CD14-positive monocyte (primary cell): ENCODE measurements at regions not wholly inside any gene's neighbourhood (a gene's known extent, or its start where the extent isn't known, plus 50 kb on each side); places are given as distances from the start of the nearest gene placed in this dataset.
A peak's percentile ranks its signal among the peaks of the same experiment; 100 is the strongest.
"Not testable (repeated sequence)": the region's sequence is repeated elsewhere in the genome, so short reads cannot be mapped to it uniquely, and the experiment has no call there.

ENCODE experiments used
- DNase-seq, 3 donors: peaks; one replicate each; pipeline ENCODE4 v3.0.0-alpha.2; 2011 to 2022
- H2AFZ ChIP-seq: 2 replicates; pipeline ENCODE4 v1.6.0; 2012; ENCODE audit warnings: mild to moderate bottlenecking, low read depth, low read length, inconsistent platforms; ENCODE audit not compliant: insufficient read depth, poor library complexity, severe bottlenecking
- H3K27ac ChIP-seq, 2 donors: 1 replicate in 1 of 2; 2 replicates in 1 of 2; pipeline ENCODE4 v1.5.1; 2012 to 2013; ENCODE audit warnings: low read length in 2 of 2, control low read depth in 1 of 2, inconsistent platforms in 1 of 2, low read depth in 1 of 2, mild to moderate bottlenecking in 1 of 2
- H3K27me3 ChIP-seq, 2 donors: one replicate each; pipeline versions ENCODE4 v1.6.0 to v1.6.1; 2011 to 2013; ENCODE audit warnings: low read length in 2 of 2; ENCODE audit not compliant: control insufficient read depth in 2 of 2, insufficient read depth in 2 of 2
- H3K36me3 ChIP-seq, 2 donors: replicated peaks in 1 of 2; 1 replicate in 1 of 2; 2 replicates in 1 of 2; pipeline versions ENCODE4 v1.5.1 to v1.6.1; 2012 to 2013; ENCODE audit warnings: low read length in 2 of 2, control low read depth in 1 of 2, inconsistent platforms in 1 of 2, mild to moderate bottlenecking in 1 of 2; ENCODE audit not compliant: insufficient read depth in 2 of 2, control insufficient read depth in 1 of 2
- H3K4me1 ChIP-seq, 2 donors: 1 replicate in 1 of 2; 2 replicates in 1 of 2; pipeline versions ENCODE4 v1.5.1 to v1.6.1; 2012 to 2013; ENCODE audit warnings: low read length in 2 of 2, control low read depth in 1 of 2, inconsistent platforms in 1 of 2, mild to moderate bottlenecking in 1 of 2, moderate library complexity in 1 of 2; ENCODE audit not compliant: insufficient read depth in 2 of 2, control insufficient read depth in 1 of 2
- H3K4me2 ChIP-seq: replicated peaks from 2 replicates; pipeline ENCODE3; 2012; ENCODE audit warnings: low read length, moderate library complexity, mild to moderate bottlenecking; ENCODE audit not compliant: poor library complexity, severe bottlenecking; ENCODE audit errors: extremely low read depth
- H3K4me3 ChIP-seq, 3 experiments: fragments of 200-600 bp in 1 of 3; sonication (generic) in 1 of 3; replicated peaks in 1 of 3; 1 replicate in 2 of 3; 2 replicates in 1 of 3; pipeline ENCODE4 v1.5.1; 2011 to 2013; ENCODE audit warnings: low read length in 3 of 3, mild to moderate bottlenecking in 3 of 3, control low read depth in 2 of 3, low read depth in 2 of 3, inconsistent platforms in 1 of 3, moderate library complexity in 1 of 3
- H3K79me2 ChIP-seq: 2 replicates; pipeline ENCODE4 v1.6.0; 2012; ENCODE audit warnings: mild to moderate bottlenecking, control low read depth, inconsistent platforms, low read length, moderate library complexity; ENCODE audit not compliant: insufficient read depth
- H3K9ac ChIP-seq: 2 replicates; pipeline ENCODE4 v1.6.0; 2017; ENCODE audit warnings: low read length, mild to moderate bottlenecking; ENCODE audit not compliant: insufficient read depth, poor library complexity, severe bottlenecking
- H3K9me3 ChIP-seq, 2 donors: replicated peaks in 1 of 2; 1 replicate in 1 of 2; 2 replicates in 1 of 2; pipeline versions ENCODE4 v1.5.1 to v1.6.1; 2012 to 2013; ENCODE audit warnings: low read length in 2 of 2, control low read depth in 1 of 2; ENCODE audit not compliant: control insufficient read depth in 1 of 2, insufficient read depth in 1 of 2
- H4K20me1 ChIP-seq: 2 replicates; pipeline ENCODE4 v1.6.0; 2012; ENCODE audit warnings: mild to moderate bottlenecking, low read length, control low read depth, moderate library complexity; ENCODE audit not compliant: insufficient read depth
- H3K27ac Mint-ChIP-seq, 7 donors: one replicate each; pipeline ENCODE4 v1.8.0; 2020; ENCODE audit warnings: mild to moderate bottlenecking in 7 of 7, mixed read lengths in 7 of 7, moderate library complexity in 6 of 7, inconsistent platforms in 2 of 7
- H3K27me3 Mint-ChIP-seq, 3 donors: one replicate each; pipeline ENCODE4 v1.8.0; 2021 to 2022; ENCODE audit warnings: low read depth in 3 of 3, mild to moderate bottlenecking in 3 of 3, mixed read lengths in 3 of 3, moderate library complexity in 3 of 3, inconsistent platforms in 1 of 3
- H3K36me3 Mint-ChIP-seq, 2 donors: one replicate each; pipeline ENCODE4 v1.8.0; 2020; ENCODE audit warnings: mixed read lengths in 2 of 2, inconsistent platforms in 1 of 2, mild to moderate bottlenecking in 1 of 2
- H3K4me1 Mint-ChIP-seq: one replicate; pipeline ENCODE4 v1.8.0; 2020; ENCODE audit warnings: mild to moderate bottlenecking, mixed read lengths
- H3K4me3 Mint-ChIP-seq, 2 donors: one replicate each; pipeline ENCODE4 v1.8.0; 2020; ENCODE audit warnings: mild to moderate bottlenecking in 2 of 2, mixed read lengths in 2 of 2, moderate library complexity in 1 of 2
- H3K9me3 Mint-ChIP-seq, 7 donors: one replicate each; pipeline ENCODE4 v1.8.0; 2020 to 2022; ENCODE audit warnings: mixed read lengths in 7 of 7, mild to moderate bottlenecking in 6 of 7, moderate library complexity in 6 of 7, inconsistent platforms in 2 of 7
- CTCF ChIP-seq: fragments of 200-600 bp; IDR thresholded peaks from one replicate; pipeline ENCODE4 v1.8.0; 2022; ENCODE audit warnings: antibody characterized with exemption, mild to moderate bottlenecking
- WGBS: methylation state at CpG from one replicate; pipeline ENCODE4 v1.1.5; 2013; ENCODE audit warnings: missing lambda C conversion rate; ENCODE audit not compliant: insufficient coverage; 5-methylcytosine and 5-hydroxymethylcytosine counted together
- intact Hi-C, 2 donors: fragments of 100-400 bp; cut with micrococcal nuclease; formaldehyde crosslinking; loops; one replicate each; pipeline versions ENCODE4 v1.15.0 to v1.15.1; 2023

GRCh38 chr7:27453702-27454405 is 208.8 kb downstream of the HIBADH start:
- no peak overlapping the region for H3K9ac ChIP-seq
- Mint-ChIP-seq H3K9me3 (peaks cover 0 to 9% (median 0%) of the 10 kb centered on the region in 7 donors), H3K27ac (peak overlapping the region in 1 of 7 donors; percentile 62), H3K27me3 (peaks cover 19 to 24% (median 21%) of the 10 kb centered on the region in 3 donors), H3K4me1 (no peaks in the 10 kb centered on the region), H3K36me3 (no peaks in the 10 kb centered on the region), H3K4me3 (peak overlapping the region in 1 of 2 donors; percentile 4)
- H3K4me1 ChIP-seq: no peaks in the 10 kb centered on the region
- no peaks in the 10 kb centered on the region for H3K36me3 ChIP-seq
- H3K4me2 ChIP-seq: no peak overlapping the region
- no peak for TF ChIP-seq CTCF
- no peaks in the 10 kb centered on the region for H3K9me3 ChIP-seq
- no peak for DNase-seq
- no peaks in the 10 kb centered on the region for H3K79me2 ChIP-seq
- H3K27me3 ChIP-seq: peaks cover 5 to 15% of the 10 kb centered on the region in 2 donors
- H3K4me3 ChIP-seq: no peak overlapping the region
- WGBS: 90% methylated on average over 7 of the region's 8 CpGs
- no peak overlapping the region for H2AFZ ChIP-seq
- no peaks in the 10 kb centered on the region for H4K20me1 ChIP-seq
- no peak overlapping the region for H3K27ac ChIP-seq
- intact Hi-C loops: no loop called here

- no CpG with 5 or more reads among the region's 16 CpGs for WGBS
- H3K36me3 ChIP-seq, H3K9ac ChIP-seq, intact Hi-C loops, H4K20me1 ChIP-seq, H3K36me3 Mint-ChIP-seq, H3K79me2 ChIP-seq, H3K4me3 Mint-ChIP-seq, H3K9me3 Mint-ChIP-seq, DNase-seq, H3K9me3 ChIP-seq, H3K4me1 ChIP-seq, H2AFZ ChIP-seq, H3K4me1 Mint-ChIP-seq, H3K4me2 ChIP-seq, H3K4me3 ChIP-seq, H3K27ac ChIP-seq, H3K27me3 ChIP-seq, H3K27ac Mint-ChIP-seq: not testable (repeated sequence)
- peaks cover 14 to 21% (median 18%) of the 10 kb centered on the region in 3 donors for H3K27me3 Mint-ChIP-seq
Observed at GRCh38 chr7:27457120-27457519, 205.6 kb downstream of the HIBADH start.

GRCh38 chr7:27457603-27458565 is 204.8 kb downstream of the HIBADH start:
- H3K9me3 Mint-ChIP-seq, H3K27ac ChIP-seq, H3K27me3 ChIP-seq, H3K9me3 ChIP-seq, H3K4me2 ChIP-seq, H3K4me1 Mint-ChIP-seq, H2AFZ ChIP-seq, H3K4me1 ChIP-seq, H3K4me3 Mint-ChIP-seq, H3K36me3 ChIP-seq, H3K79me2 ChIP-seq, intact Hi-C loops, H3K4me3 ChIP-seq, H4K20me1 ChIP-seq, DNase-seq, H3K9ac ChIP-seq, H3K36me3 Mint-ChIP-seq: not testable (repeated sequence)
- peaks cover 10 to 21% (median 18%) of the 10 kb centered on the region in 3 donors for H3K27me3 Mint-ChIP-seq
- H3K27ac Mint-ChIP-seq: peak overlapping the region in 1 of 7 donors; percentile 63
- WGBS: 95% methylated on average over 17 of the region's 35 CpGs
